IPS-15b (cell line): ENCODE measurements at regions not wholly inside any gene's neighbourhood (a gene's known extent, or its start where the extent isn't known, plus 50 kb on each side); places are given as distances from the start of the nearest gene placed in this dataset.

Experiments used
- H3K27me3 ChIP-seq: one replicate; pipeline ENCODE4 v1.6.1; 2013; ENCODE audit warnings: low read length; ENCODE audit not compliant: control insufficient read depth, insufficient read depth
- H3K36me3 ChIP-seq: one replicate; pipeline ENCODE4 v1.6.1; 2013; ENCODE audit warnings: low read length; ENCODE audit not compliant: control insufficient read depth, insufficient read depth
- H3K4me1 ChIP-seq: one replicate; pipeline ENCODE4 v1.6.1; 2013; ENCODE audit warnings: mild to moderate bottlenecking, low read length; ENCODE audit not compliant: control insufficient read depth, insufficient read depth
- H3K4me3 ChIP-seq: one replicate; pipeline ENCODE4 v1.5.1; 2013; ENCODE audit warnings: low read depth, low read length
- H3K9ac ChIP-seq: one replicate; pipeline ENCODE4 v1.6.1; 2013; ENCODE audit warnings: low read depth, mild to moderate bottlenecking, low read length
- H3K9me3 ChIP-seq: one replicate; pipeline ENCODE4 v1.6.1; 2013; ENCODE audit warnings: mild to moderate bottlenecking, low read length; ENCODE audit not compliant: control insufficient read depth, insufficient read depth

DNA sequence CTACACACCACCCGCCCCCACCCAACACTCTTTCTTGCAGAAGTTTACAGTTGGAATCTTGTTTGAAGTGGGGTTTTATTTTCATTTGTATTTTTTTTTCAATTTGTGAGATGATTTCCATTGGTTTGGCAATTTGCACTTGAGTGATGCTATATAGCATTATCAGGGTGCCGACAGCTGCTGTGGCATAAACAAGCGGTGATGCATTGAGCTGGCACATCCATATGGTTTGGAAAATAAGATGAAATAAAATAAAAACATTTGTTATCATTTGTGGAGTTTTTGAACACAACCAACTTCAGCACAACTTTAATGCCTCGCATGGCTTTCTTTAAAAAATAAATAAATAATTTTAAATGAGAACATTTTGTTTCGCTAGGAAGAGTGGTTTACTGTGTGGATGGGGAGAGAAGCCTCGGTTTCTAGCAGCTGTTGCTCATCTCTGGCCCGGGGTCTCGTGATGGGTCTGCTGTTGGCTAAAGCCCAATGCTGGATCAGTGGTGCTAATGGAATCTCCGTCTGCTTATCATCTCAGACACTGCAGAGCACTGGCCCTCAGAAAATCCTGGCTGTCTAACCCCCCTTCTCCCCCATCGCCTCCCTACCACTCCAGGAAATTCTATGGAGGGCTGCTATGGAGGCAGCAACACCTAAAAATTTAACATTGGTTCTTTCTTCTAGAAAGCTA lies 192.3 kb upstream of the MAF start:
- Histone ChIP-seq H3K4me1 (no peaks in the 10 kb centered on the region), H3K27me3 (no peaks in the 10 kb centered on the region), H3K9me3 (no peaks in the 10 kb centered on the region), H3K36me3 (no peaks in the 10 kb centered on the region), H3K4me3 (no peak overlapping the region), H3K9ac (no peak overlapping the region)

DNA sequence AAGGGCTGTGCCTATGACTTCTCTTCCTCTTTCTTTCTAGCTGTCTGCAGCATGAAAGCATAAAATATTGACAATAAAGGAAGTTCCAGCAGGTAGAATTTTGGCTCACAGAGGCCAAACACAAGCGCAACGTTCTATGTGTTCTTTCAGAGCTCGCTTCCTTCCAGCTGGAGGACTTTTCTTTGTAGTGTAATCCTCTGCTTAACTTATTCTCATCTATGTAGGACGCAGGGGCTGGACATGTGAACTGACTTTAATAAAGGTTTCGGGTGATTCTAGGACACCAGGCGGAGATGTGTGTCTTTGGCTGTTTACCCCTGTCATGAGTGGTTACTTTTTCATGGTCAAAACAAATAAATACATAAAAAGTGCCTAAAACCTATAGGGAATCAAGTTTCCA lies 191.5 kb upstream of the MAF start:
- Histone ChIP-seq H3K36me3 (no peaks in the 10 kb centered on the region), H3K27me3 (no peaks in the 10 kb centered on the region), H3K4me3 (no peak overlapping the region), H3K4me1 (no peaks in the 10 kb centered on the region), H3K9me3 (no peaks in the 10 kb centered on the region), H3K9ac (no peak overlapping the region)

DNA sequence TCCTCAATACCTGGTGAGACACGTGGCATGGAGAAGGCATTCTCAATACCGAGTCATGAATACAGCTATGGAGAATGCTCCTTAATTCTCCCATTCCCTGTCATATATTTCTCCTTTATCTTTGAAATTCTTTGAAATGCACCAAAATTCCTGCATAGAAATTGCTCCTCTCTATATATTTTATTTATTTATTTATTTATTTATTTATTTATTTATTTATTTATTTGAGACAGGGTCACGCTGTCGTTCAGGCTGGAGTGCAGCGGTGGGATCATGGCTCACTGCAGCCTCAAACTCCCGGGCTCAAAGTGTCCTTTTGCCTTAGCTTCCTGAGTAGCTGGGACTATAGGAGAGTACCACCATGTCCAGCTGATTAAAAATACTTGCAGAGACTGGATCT lies 190.3 kb upstream of the MAF start:
- Histone ChIP-seq H3K9me3 (no peaks in the 10 kb centered on the region), H3K4me3 (no peak overlapping the region), H3K27me3 (no peaks in the 10 kb centered on the region), H3K9ac (no peak overlapping the region), H3K4me1 (no peaks in the 10 kb centered on the region), H3K36me3 (no peaks in the 10 kb centered on the region)

DNA sequence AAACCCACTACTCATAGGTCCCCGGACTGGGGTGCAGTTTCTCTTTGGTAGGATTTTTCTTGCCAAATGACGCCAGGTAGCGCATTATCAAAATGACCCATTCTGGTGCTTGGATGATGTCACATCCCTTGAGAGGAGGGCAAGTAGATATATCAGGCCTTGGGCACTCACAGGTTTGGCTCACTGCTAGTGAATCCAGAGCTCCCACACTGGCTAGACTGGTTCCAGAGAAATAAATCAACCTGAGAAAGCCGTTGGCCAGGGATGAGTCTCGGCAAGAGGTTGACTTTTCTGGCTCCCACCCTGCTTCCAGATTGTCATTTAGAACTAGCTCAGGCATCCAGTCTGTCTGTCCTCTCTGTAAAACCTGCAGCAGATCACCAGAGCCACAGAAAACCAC lies 188.4 kb upstream of the MAF start:
- no peaks in the 10 kb centered on the region for H3K4me1 ChIP-seq
- no peaks in the 10 kb centered on the region for H3K9me3 ChIP-seq
- H3K4me3 ChIP-seq, result no peak overlapping the region
- no peaks in the 10 kb centered on the region for H3K27me3 ChIP-seq
- H3K36me3 ChIP-seq, result no peaks in the 10 kb centered on the region
- H3K9ac ChIP-seq, result no peak overlapping the region

DNA sequence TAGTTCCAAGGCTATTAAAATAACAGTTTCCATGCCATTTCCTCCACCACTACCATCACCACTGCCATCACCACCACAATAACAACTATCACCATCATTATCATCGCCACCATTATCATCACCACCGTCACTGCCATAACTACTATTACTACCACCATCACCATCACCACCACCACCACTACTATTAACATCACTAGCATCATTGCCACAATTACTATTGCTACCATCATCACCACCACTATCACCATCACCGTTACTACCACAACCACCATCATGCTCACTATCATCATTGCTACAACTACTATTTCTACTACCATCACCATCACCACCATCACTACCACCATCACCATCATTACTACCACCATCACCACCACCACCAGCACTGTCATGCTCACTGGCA lies 185.9 kb upstream of the MAF start:
- H3K4me3 ChIP-seq, result no peak overlapping the region
- H3K27me3 ChIP-seq, result no peaks in the 10 kb centered on the region
- H3K9ac ChIP-seq, result no peak overlapping the region
- H3K36me3 ChIP-seq, result no peaks in the 10 kb centered on the region
- H3K4me1 ChIP-seq, result no peaks in the 10 kb centered on the region
- no peaks in the 10 kb centered on the region for H3K9me3 ChIP-seq

DNA sequence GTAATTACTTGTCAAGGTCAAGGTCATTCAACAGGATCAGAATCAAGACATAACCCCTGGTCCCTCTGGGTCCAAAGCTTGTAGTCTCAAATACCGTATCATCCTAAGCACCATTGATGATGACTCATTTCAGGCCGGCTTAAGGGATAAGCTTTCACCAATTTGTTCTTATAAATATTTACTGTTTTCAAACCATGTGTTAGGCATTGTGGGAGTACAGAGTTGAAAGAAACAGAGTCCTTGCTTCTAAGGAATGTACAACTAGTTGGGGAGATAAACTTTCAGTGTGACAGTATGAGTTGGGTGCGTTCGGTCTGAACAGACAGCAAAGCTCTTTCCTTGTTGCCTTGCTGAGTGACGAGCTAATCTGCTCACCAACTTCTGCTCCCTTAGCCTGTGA lies 183.5 kb upstream of the MAF start:
- no peak overlapping the region for H3K9ac ChIP-seq

DNA sequence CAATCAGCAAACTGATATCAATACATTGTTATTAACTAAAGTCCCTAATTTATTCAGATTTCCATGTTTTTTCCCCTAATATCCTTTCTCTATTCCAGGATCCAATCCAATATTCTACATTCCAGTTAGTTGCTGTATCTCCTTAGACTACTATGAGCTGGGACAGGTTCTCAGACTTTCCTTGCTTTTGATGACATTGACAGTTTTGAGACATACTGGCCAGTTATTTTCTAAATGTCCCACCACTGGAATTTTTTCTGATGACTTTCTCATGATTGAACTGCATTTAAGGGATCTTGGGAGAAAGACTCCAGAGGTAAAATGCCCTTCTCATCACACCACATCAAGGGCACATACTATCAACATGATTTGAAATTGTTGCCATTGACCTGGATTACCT lies 177.1 kb upstream of the MAF start:
- no peak overlapping the region for H3K9ac ChIP-seq
- H3K27me3 ChIP-seq, result no peaks in the 10 kb centered on the region
- H3K9me3 ChIP-seq, result no peaks in the 10 kb centered on the region
- no peaks in the 10 kb centered on the region for H3K36me3 ChIP-seq
- no peaks in the 10 kb centered on the region for H3K4me1 ChIP-seq
- no peak overlapping the region for H3K4me3 ChIP-seq

More for the DNA sequence above, 183.5 kb upstream of the MAF start:
- no peak overlapping the region for H3K4me3 ChIP-seq
- no peaks in the 10 kb centered on the region for H3K27me3 ChIP-seq
- H3K4me1 ChIP-seq, result no peaks in the 10 kb centered on the region
- no peaks in the 10 kb centered on the region for H3K9me3 ChIP-seq
- H3K36me3 ChIP-seq, result no peaks in the 10 kb centered on the region

DNA sequence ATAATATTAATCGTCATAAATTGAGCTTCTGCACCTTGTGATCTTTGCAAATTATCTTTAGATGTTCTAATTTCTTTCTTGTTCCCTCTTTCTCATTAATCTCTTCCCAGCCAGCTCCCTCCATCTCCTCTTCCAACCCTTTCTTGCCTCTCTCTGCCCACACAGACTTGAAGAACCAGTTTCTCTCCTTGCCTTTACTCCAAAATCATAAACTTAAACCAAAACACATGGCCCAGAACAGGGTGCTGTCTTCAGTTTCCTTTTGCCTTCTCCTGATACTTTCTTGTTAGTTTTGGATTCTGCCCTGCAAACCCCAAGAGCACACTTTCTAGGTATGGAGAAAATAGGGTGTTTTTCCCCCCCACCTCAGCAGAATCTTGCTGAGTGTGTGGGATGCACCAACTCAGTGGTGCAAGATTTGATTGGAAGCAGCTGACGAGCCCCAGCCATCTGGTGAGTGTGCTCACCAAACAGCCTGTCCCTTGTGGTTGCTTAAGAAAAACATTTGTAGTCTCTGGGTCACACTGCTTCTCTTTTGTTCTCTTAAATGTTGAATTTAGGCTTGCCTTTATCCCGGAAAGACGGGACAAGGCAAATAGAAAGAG lies 175.8 kb upstream of the MAF start:
- Histone ChIP-seq H3K9me3 (no peaks in the 10 kb centered on the region), H3K9ac (no peak overlapping the region)

DNA sequence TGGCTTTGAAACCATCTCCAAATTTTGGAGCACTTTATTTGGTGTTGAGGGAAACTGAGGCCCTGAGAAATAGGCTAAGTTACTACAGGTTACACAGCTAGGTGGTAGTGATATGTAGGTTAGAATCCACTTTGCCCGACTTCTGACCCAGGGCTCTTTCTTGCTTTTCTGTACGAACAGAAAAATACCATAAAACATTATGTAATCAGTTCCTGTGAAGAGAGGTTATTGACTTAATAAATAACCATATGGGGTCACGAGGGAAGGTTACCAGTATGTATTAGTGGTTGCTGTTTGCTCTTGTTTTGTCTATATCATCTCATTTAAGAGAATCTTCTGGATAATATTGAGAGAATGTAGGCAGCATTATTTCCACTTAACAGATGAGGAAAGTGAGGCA lies 172.2 kb upstream of the MAF start:
- H3K9ac ChIP-seq, result no peak overlapping the region
- no peak overlapping the region for H3K4me3 ChIP-seq
- no peaks in the 10 kb centered on the region for H3K9me3 ChIP-seq
- H3K36me3 ChIP-seq, result no peaks in the 10 kb centered on the region
- peaks cover 14% of the 10 kb centered on the region for H3K27me3 ChIP-seq
- no peaks in the 10 kb centered on the region for H3K4me1 ChIP-seq

More for the DNA sequence above, 175.8 kb upstream of the MAF start:
- Histone ChIP-seq H3K4me3 (no peak overlapping the region), H3K36me3 (no peaks in the 10 kb centered on the region), H3K4me1 (no peaks in the 10 kb centered on the region), H3K27me3 (peaks cover 7% of the 10 kb centered on the region)

DNA sequence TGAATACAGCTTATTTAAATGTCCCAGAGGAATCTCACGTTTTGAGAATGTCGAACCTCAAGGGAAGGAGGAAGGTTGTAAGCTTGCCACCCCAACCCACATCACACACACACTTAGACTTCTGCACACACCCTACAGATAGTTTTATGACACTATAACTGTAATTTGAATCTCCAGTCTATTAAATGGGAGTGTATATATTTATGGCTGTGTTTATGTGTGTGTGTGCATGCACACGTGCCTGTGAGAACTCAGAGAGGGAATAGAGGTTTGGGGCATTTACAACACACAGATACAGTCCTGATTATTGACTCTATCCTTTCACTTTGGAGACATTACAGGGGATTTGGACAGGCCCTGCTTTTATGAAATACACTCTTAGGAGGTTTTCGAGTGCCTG lies 171.5 kb upstream of the MAF start:
- no peaks in the 10 kb centered on the region for H3K9me3 ChIP-seq
- no peak overlapping the region for H3K4me3 ChIP-seq
- H3K4me1 ChIP-seq, result no peaks in the 10 kb centered on the region
- no peak overlapping the region for H3K9ac ChIP-seq
- H3K27me3 ChIP-seq, result peaks cover 14% of the 10 kb centered on the region
- no peaks in the 10 kb centered on the region for H3K36me3 ChIP-seq

DNA sequence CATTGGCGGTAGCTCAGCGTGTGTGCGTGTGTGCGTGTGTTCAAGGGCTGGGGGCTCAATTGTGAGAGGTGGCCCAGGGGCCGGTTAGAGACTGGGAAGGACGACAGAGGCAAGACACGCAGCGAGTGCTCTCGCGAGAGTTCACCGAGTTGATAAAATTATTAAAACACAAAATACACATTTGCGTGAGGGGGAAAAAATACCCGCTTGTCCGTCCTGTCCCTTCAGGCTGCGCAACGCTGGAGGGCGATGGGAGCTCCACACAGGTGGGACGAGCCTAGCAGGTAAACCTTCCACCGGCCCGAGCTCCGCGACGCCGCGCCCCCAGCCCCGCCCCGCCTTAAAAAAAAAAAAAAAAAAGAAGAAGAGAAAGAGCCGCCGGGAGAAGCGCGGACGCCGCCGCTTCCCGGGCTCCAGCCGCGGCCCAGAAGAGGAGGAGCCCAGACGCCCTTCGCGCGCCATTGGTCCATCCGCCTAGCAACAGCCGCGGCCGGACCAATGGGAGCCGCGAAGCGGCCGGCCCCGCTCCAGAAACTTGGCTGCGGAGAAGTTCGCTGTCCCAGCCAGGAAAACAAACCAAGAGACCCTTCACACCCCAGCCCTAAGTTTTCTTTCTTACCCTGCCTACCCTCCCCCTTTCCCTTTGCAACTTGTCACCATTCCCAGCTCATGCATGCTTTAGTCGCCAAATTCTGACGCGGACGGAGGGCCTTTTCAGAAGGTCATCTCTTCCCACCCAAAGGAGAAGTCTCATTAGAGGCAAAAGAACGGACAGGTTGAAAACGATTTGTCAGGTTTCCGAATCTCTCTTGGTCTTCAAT lies 169.9 kb upstream of the MAF start:
- Histone ChIP-seq H3K9me3 (no peaks in the 10 kb centered on the region), H3K9ac (peak overlapping the region; percentile 79), H3K36me3 (no peaks in the 10 kb centered on the region), H3K4me1 (no peaks in the 10 kb centered on the region), H3K27me3 (peaks cover 14% of the 10 kb centered on the region), H3K4me3 (peak overlapping the region; percentile 82)

DNA sequence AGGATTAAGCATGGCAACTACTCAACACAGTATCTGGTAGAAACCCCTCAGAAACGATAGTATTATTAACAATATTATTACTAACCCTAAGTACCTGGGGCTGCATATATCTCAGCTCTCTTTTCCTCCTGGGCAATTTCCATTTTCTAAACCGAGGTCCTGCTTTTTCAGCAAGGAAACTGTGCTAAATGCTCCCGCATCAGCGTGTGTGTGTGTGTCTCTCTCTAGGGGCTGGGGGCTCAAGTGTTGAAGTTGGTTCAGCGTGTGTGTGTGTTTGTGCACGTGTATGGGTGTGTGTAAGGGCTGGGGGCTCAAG lies 169.3 kb upstream of the MAF start:
- H3K9me3 ChIP-seq, result no peaks in the 10 kb centered on the region
- peak overlapping the region; percentile 76 for H3K4me3 ChIP-seq
- peaks cover 14% of the 10 kb centered on the region for H3K27me3 ChIP-seq
- H3K4me1 ChIP-seq, result no peaks in the 10 kb centered on the region
- H3K36me3 ChIP-seq, result no peaks in the 10 kb centered on the region
- H3K9ac ChIP-seq, result peak overlapping the region; percentile 54
